ENCODE measurements at regions not wholly inside any gene's neighbourhood (a gene's known extent, or its start where the extent isn't known, plus 50 kb on each side); places are given as distances from the start of the nearest gene placed in this dataset.

DNA sequence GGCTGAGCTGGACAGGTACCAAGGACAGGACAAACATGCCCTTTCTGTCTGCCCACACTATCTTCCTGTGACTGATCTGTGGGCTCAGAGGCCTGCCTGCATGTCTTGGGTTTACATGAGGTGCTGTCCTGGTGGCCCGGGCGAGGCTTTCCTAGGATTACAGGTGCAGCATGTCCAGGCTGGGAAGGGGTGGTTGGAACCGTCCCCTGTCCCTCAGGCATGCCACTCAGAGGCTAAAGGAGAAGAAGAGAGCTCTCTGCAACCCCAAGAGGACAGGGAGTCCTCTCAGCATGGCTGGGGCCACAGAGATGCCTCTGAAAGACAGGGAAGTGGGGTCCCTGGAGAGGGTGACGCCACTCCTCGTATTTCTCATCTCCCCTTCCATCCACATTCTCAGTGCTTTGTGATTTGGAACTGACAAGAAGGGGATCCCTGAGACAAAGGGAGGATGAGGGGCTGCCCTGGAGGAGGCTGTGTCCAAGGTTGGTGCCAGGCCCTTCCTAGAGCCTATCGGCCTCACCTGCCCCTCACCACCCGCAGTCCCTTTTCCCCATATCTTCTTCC lies 64.6 kb upstream of the LMO1 start:
- Histone ChIP-seq H3K27ac (ENCODE audit: insufficient read depth, low read depth, low read length) (no peak overlapping the region), H3K9me3 (replicated peaks; ENCODE audit: control insufficient read depth, insufficient read depth, low read length) (no peaks in the 10 kb centered on the region), H3K4me2 (ENCODE audit: insufficient read depth, low read length) (no peak overlapping the region), H3K4me1 (ENCODE audit: control insufficient read depth, extremely low read depth, insufficient read depth, low read length) (peaks cover 3% of the 10 kb centered on the region), H3K79me2 (ENCODE audit: control insufficient read depth, insufficient read depth, low read length) (no peaks in the 10 kb centered on the region), H2AFZ (ENCODE audit: low read depth, low read length) (no peak overlapping the region), H3K4me3 (replicated peaks in 1 of 3; ENCODE audit: insufficient read depth in 1 of 3, low read depth in 1 of 3, low read length in 3 of 3) (no peak overlapping the region), H3K9ac (replicated peaks; ENCODE audit: extremely low read depth, insufficient read depth, low read length) (no peak overlapping the region), H3K9me1 (replicated peaks; ENCODE audit: control insufficient read depth, extremely low read depth, insufficient read depth, low read length) (no peaks in the 10 kb centered on the region), H4K20me1 (replicated peaks; ENCODE audit: control insufficient read depth, extremely low read depth, insufficient read depth, low read length) (no peaks in the 10 kb centered on the region), H3K27me3 (ENCODE audit: control insufficient read depth in 2 of 2, insufficient read depth in 2 of 2, low read length in 2 of 2) (no peaks in the 10 kb centered on the region), H3K36me3 (ENCODE audit: control insufficient read depth in 2 of 2, extremely low read depth in 1 of 2, insufficient read depth in 2 of 2, low read length in 2 of 2) (no peaks in the 10 kb centered on the region)
- ChIA-PET CTCF (interaction anchor here (1.0 to 1.2 kb wide), 2 partner anchors 9 to 26 kb away, joined by 3 read pairs; no protein-coding TSS in a partner anchor), POLR2A (no interaction called here)
- DNase-seq (ENCODE audit: low read depth, low spot score) = no peak
- intact Hi-C loops (cut with micrococcal nuclease) (loop anchor here (2.0 kb wide), 1 partner anchor 64 kb away; no protein-coding TSS in a partner anchor), dilution Hi-C loops (cut with MboI; ENCODE audit: extremely low pct_ligation_motif_present, low sequenced_read_pairs) (no loop called here)
- no TSS peak for BruUV-seq (replicated peaks)
- TF ChIP-seq JUN (IDR thresholded peaks at IDR 0.05; ENCODE audit: borderline replicate concordance, insufficient read depth, insufficient read length, low read depth) = no peak
- TF ChIP-seq, protein P1, sequence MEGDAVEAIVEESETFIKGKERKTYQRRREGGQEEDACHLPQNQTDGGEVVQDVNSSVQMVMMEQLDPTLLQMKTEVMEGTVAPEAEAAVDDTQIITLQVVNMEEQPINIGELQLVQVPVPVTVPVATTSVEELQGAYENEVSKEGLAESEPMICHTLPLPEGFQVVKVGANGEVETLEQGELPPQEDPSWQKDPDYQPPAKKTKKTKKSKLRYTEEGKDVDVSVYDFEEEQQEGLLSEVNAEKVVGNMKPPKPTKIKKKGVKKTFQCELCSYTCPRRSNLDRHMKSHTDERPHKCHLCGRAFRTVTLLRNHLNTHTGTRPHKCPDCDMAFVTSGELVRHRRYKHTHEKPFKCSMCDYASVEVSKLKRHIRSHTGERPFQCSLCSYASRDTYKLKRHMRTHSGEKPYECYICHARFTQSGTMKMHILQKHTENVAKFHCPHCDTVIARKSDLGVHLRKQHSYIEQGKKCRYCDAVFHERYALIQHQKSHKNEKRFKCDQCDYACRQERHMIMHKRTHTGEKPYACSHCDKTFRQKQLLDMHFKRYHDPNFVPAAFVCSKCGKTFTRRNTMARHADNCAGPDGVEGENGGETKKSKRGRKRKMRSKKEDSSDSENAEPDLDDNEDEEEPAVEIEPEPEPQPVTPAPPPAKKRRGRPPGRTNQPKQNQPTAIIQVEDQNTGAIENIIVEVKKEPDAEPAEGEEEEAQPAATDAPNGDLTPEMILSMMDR (IDR thresholded peaks at IDR 0.05; ENCODE audit: extremely low read depth in 1 of 2, insufficient read depth in 1 of 2, low read depth in 1 of 2, low read length in 2 of 2) = no peak
- TF ChIP-seq MYC (IDR thresholded peaks at IDR 0.05; ENCODE audit: low read depth, low read length) = no peak
- FAIRE-seq = no peak

DNA sequence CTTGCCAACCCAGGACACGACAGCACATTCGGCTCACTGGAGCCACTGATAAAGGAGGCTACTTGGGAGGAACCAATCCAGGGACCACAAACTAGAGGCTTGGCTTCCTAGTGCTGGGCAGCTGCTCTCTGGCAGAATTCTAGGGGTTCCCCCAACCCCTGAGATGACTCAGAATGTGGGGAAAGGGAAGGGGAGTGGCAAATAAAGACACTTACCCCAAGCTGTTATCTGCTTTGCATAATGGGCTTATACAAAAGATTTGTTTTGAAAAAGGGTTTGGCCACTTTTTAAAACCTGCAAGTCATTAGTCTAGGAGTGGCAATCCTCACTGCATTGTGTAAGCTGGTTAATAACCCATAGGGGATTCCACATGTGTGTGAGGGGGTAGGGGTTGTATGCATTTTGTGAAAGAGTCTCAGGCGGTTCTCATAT lies 64.1 kb upstream of the LMO1 start:
- Histone ChIP-seq H3K9me1 (replicated peaks; ENCODE audit: control insufficient read depth, extremely low read depth, insufficient read depth, low read length) (no peaks in the 10 kb centered on the region), H3K4me3 (replicated peaks in 1 of 3; ENCODE audit: insufficient read depth in 1 of 3, low read depth in 1 of 3, low read length in 3 of 3) (no peak overlapping the region), H3K27ac (ENCODE audit: insufficient read depth, low read depth, low read length) (no peak overlapping the region), H3K36me3 (ENCODE audit: control insufficient read depth in 2 of 2, extremely low read depth in 1 of 2, insufficient read depth in 2 of 2, low read length in 2 of 2) (no peaks in the 10 kb centered on the region), H3K4me2 (ENCODE audit: insufficient read depth, low read length) (no peak overlapping the region), H3K9ac (replicated peaks; ENCODE audit: extremely low read depth, insufficient read depth, low read length) (no peak overlapping the region), H3K4me1 (ENCODE audit: control insufficient read depth, extremely low read depth, insufficient read depth, low read length) (peaks cover 3% of the 10 kb centered on the region), H4K20me1 (replicated peaks; ENCODE audit: control insufficient read depth, extremely low read depth, insufficient read depth, low read length) (no peaks in the 10 kb centered on the region), H2AFZ (ENCODE audit: low read depth, low read length) (no peak overlapping the region), H3K9me3 (replicated peaks; ENCODE audit: control insufficient read depth, insufficient read depth, low read length) (no peaks in the 10 kb centered on the region), H3K79me2 (ENCODE audit: control insufficient read depth, insufficient read depth, low read length) (no peaks in the 10 kb centered on the region), H3K27me3 (ENCODE audit: control insufficient read depth in 2 of 2, insufficient read depth in 2 of 2, low read length in 2 of 2) (no peaks in the 10 kb centered on the region)
- no peak for TF ChIP-seq MYC (IDR thresholded peaks at IDR 0.05; ENCODE audit: low read depth, low read length)
- TF ChIP-seq, protein P2, sequence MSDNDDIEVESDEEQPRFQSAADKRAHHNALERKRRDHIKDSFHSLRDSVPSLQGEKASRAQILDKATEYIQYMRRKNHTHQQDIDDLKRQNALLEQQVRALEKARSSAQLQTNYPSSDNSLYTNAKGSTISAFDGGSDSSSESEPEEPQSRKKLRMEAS (IDR thresholded peaks at IDR 0.05; ENCODE audit: insufficient read depth, insufficient read length) = no peak
- no peak for TF ChIP-seq GATA2 (IDR thresholded peaks at IDR 0.05; ENCODE audit: insufficient read depth, insufficient read length, low read depth, low read length)
- TF ChIP-seq, protein P1 (IDR thresholded peaks at IDR 0.05; ENCODE audit: extremely low read depth in 1 of 2, insufficient read depth in 1 of 2, low read depth in 1 of 2, low read length in 2 of 2) = no peak
- no peak for TF ChIP-seq POLR2A (IDR thresholded peaks at IDR 0.05; ENCODE audit: low read depth, low read length)
- no peak for TF ChIP-seq EZH2 (IDR thresholded peaks at IDR 0.05; ENCODE audit: borderline replicate concordance, low read depth, low read length, severe bottlenecking)
- no peak for TF ChIP-seq JUN (IDR thresholded peaks at IDR 0.05; ENCODE audit: borderline replicate concordance, insufficient read depth, insufficient read length, low read depth)
- TF ChIP-seq POLR2AphosphoS5 (IDR thresholded peaks at IDR 0.05; ENCODE audit: insufficient read depth, low read depth, low read length) = no peak
- no peak for TF ChIP-seq FOS (IDR thresholded peaks at IDR 0.05; ENCODE audit: borderline replicate concordance, insufficient read depth, low read length)
- FAIRE-seq (no peak), DNase-seq (ENCODE audit: low read depth, low spot score) (no peak)
- BruUV-seq (replicated peaks) = no TSS peak
- intact Hi-C loops (cut with micrococcal nuclease) = loop anchor here (2.0 kb wide), 1 partner anchor 63 kb away; no protein-coding TSS in a partner anchor
- POLR2A ChIA-PET = no interaction called here
- CTCF ChIA-PET = interaction anchor here (1.2 kb wide), 1 partner anchor 27 kb away, joined by 3 read pairs; no protein-coding TSS in a partner anchor
- dilution Hi-C loops (cut with MboI; ENCODE audit: extremely low pct_ligation_motif_present, low sequenced_read_pairs) = no loop called here
